ENCODE measurements at regions not wholly inside any gene's neighbourhood (a gene's known extent, or its start where the extent isn't known, plus 50 kb on each side); places are given as distances from the start of the nearest gene placed in this dataset.

DNA sequence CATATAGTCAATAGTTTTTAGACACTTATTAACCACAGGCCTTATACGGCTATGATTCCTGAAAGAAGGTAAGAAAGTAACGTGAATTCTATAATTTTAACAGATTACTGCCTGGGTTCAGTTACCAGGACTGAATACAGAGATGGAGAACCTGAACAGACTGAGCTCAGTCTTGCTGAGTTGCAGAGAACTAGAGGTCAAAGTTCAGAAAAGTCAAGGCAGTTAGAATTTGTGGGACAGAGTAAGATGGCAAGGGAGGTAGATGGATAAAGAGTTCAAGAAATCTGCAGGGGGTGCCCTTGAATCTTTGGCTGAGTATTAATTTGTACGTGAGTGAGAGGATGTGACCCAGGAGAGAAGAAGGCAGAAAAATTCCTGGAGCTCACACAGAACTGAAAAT lies 320.1 kb upstream of the MAF start:
- H3K9me3 ChIP-seq = no peaks in the 10 kb centered on the region
- WGBS = 92% methylated on average over 3 of the region's 3 CpGs
- no peak overlapping the region for H3K4me3 ChIP-seq
- no peaks in the 10 kb centered on the region for H3K4me1 ChIP-seq
- no peaks in the 10 kb centered on the region for H3K27me3 ChIP-seq
- intact Hi-C loops (cut with DNase I) = no loop called here
- TF ChIP-seq, protein P1, sequence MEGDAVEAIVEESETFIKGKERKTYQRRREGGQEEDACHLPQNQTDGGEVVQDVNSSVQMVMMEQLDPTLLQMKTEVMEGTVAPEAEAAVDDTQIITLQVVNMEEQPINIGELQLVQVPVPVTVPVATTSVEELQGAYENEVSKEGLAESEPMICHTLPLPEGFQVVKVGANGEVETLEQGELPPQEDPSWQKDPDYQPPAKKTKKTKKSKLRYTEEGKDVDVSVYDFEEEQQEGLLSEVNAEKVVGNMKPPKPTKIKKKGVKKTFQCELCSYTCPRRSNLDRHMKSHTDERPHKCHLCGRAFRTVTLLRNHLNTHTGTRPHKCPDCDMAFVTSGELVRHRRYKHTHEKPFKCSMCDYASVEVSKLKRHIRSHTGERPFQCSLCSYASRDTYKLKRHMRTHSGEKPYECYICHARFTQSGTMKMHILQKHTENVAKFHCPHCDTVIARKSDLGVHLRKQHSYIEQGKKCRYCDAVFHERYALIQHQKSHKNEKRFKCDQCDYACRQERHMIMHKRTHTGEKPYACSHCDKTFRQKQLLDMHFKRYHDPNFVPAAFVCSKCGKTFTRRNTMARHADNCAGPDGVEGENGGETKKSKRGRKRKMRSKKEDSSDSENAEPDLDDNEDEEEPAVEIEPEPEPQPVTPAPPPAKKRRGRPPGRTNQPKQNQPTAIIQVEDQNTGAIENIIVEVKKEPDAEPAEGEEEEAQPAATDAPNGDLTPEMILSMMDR (IDR thresholded peaks at IDR 0.05) = no peak
- TF ChIP-seq POLR2AphosphoS5 (IDR thresholded peaks at IDR 0.05) (no peak), EP300 (IDR thresholded peaks at IDR 0.05) (no peak), POLR2A (IDR thresholded peaks at IDR 0.05; ENCODE audit: low read depth) (no peak)
- no peak overlapping the region for H3K27ac ChIP-seq (replicated peaks in 1 of 4)
- no peak for DNase-seq (ENCODE audit: extremely low spot score)
- H3K36me3 ChIP-seq = no peaks in the 10 kb centered on the region

DNA sequence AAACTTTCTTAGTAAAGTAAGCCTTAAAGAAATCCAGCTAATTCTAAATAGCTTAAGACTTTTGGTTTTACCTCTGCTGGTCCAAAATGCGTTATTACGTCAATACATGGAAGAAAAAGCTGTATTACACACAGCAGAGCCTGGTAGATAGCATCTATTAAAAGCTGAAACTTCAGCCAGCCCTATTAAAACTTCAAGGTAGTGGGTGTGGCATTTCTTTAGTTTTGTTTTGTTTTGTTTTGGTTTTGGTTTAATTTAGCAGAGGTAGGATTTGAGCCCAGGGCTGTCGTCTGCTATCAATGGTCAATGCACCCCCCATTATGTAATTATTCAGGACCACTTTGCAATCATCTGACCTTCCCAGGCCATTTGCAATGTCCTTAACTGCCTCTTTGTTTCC lies 318.4 kb upstream of the MAF start:
- no peak overlapping the region for H3K27ac ChIP-seq (replicated peaks in 1 of 4)
- H3K27me3 ChIP-seq = no peaks in the 10 kb centered on the region
- TF ChIP-seq POLR2A (IDR thresholded peaks at IDR 0.05; ENCODE audit: low read depth) = no peak
- no peak for TF ChIP-seq EP300 (IDR thresholded peaks at IDR 0.05)
- TF ChIP-seq POLR2AphosphoS5 (IDR thresholded peaks at IDR 0.05) = no peak
- TF ChIP-seq, protein P1 (IDR thresholded peaks at IDR 0.05) = no peak
- H3K36me3 ChIP-seq = no peaks in the 10 kb centered on the region
- no peak overlapping the region for H3K4me3 ChIP-seq
- 85% methylated on average over 3 of the region's 3 CpGs for WGBS
- H3K9me3 ChIP-seq = no peaks in the 10 kb centered on the region
- H3K4me1 ChIP-seq = no peaks in the 10 kb centered on the region
- DNase-seq (ENCODE audit: extremely low spot score) = no peak
- intact Hi-C loops (cut with DNase I) = no loop called here

DNA sequence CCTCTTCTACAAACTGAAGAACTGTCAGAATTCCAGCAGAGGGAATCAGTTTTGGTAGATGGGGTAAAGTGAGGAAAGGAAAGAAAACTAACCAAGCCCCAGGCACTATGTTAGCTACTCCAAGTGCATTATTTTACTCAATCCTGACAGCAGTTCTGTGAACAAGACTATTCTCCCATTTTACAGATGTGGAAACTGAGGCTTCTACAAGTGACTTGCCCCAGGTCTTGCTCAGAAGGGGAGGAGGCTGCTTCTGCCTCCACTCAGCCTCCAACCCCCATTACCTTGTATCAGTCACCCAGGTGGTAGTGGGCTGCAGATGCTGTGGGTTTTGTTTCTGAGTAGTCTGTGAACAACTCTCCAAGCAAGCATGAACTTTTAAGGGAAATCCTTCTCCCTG lies 315.2 kb upstream of the MAF start:
- no peak for DNase-seq (ENCODE audit: extremely low spot score)
- Histone ChIP-seq H3K36me3 (no peaks in the 10 kb centered on the region), H3K4me3 (no peak overlapping the region), H3K27me3 (no peaks in the 10 kb centered on the region), H3K4me1 (no peaks in the 10 kb centered on the region), H3K27ac (replicated peaks in 1 of 4) (no peak overlapping the region), H3K9me3 (no peaks in the 10 kb centered on the region)
- no peak for TF ChIP-seq POLR2A (IDR thresholded peaks at IDR 0.05; ENCODE audit: low read depth)
- no peak for TF ChIP-seq POLR2AphosphoS5 (IDR thresholded peaks at IDR 0.05)
- no peak for TF ChIP-seq EP300 (IDR thresholded peaks at IDR 0.05)
- TF ChIP-seq, protein P1 (IDR thresholded peaks at IDR 0.05) = no peak
- intact Hi-C loops (cut with DNase I) = no loop called here

DNA sequence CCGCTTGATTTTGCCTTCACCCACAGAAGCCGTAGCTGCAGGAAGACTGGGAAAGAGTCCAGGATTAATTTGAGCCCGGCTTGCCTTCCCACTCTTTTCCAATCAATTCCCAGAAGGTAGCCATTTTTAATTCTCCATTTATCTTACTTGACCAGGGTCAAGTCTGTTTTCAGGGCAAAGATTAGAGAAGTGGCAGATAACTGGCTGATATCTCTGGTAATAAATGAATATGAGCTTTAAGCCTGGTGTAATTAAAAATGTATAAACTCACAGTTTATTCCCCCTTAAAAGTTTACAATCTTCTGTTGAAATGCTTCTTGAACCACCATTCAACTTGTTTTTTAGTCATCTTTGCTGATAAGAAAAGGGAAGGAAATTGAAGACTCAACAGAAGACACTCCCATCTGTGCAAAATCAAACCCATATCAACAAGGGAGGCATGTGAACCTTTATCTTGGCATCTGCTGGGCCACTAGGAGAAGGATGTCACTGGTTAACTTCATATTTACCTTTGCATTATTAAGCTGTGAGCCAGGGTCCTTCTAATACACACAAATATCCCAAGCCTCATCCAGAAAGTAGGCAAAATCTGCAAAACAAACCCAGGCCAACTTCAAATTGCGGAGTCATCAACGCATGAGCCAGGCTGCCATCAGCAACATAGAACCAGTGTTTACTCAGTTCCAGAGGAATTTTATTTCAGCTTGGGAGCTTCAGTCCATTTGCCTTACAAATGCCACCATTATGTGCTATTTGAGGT lies 314.6 kb upstream of the MAF start:
- no peak for DNase-seq (ENCODE audit: extremely low spot score)
- Histone ChIP-seq H3K36me3 (no peaks in the 10 kb centered on the region), H3K27ac (replicated peaks in 1 of 4) (no peak overlapping the region), H3K27me3 (no peaks in the 10 kb centered on the region), H3K4me1 (no peaks in the 10 kb centered on the region), H3K9me3 (no peaks in the 10 kb centered on the region), H3K4me3 (no peak overlapping the region)
- TF ChIP-seq, protein P1 (IDR thresholded peaks at IDR 0.05) = no peak
- TF ChIP-seq POLR2A (IDR thresholded peaks at IDR 0.05; ENCODE audit: low read depth) (no peak), POLR2AphosphoS5 (IDR thresholded peaks at IDR 0.05) (no peak), EP300 (IDR thresholded peaks at IDR 0.05) (no peak)
- 87% methylated on average over 5 of the region's 5 CpGs for WGBS
- intact Hi-C loops (cut with DNase I) = no loop called here

All from esophagus muscularis mucosa (tissue), 4 donors.